IPS-15b (cell line): ENCODE measurements at regions not wholly inside any gene's neighbourhood (a gene's known extent, or its start where the extent isn't known, plus 50 kb on each side); places are given as distances from the start of the nearest gene placed in this dataset.
"Not testable (repeated sequence)": the region's sequence is repeated elsewhere in the genome, so short reads cannot be mapped to it uniquely, and the experiment has no call there.

Source experiments
- H3K27me3 ChIP-seq: one replicate; pipeline ENCODE4 v1.6.1; 2013; ENCODE audit warnings: low read length; ENCODE audit not compliant: control insufficient read depth, insufficient read depth
- H3K36me3 ChIP-seq: one replicate; pipeline ENCODE4 v1.6.1; 2013; ENCODE audit warnings: low read length; ENCODE audit not compliant: control insufficient read depth, insufficient read depth
- H3K4me1 ChIP-seq: one replicate; pipeline ENCODE4 v1.6.1; 2013; ENCODE audit warnings: mild to moderate bottlenecking, low read length; ENCODE audit not compliant: control insufficient read depth, insufficient read depth
- H3K4me3 ChIP-seq: one replicate; pipeline ENCODE4 v1.5.1; 2013; ENCODE audit warnings: low read depth, low read length
- H3K9ac ChIP-seq: one replicate; pipeline ENCODE4 v1.6.1; 2013; ENCODE audit warnings: low read depth, mild to moderate bottlenecking, low read length
- H3K9me3 ChIP-seq: one replicate; pipeline ENCODE4 v1.6.1; 2013; ENCODE audit warnings: mild to moderate bottlenecking, low read length; ENCODE audit not compliant: control insufficient read depth, insufficient read depth

DNA sequence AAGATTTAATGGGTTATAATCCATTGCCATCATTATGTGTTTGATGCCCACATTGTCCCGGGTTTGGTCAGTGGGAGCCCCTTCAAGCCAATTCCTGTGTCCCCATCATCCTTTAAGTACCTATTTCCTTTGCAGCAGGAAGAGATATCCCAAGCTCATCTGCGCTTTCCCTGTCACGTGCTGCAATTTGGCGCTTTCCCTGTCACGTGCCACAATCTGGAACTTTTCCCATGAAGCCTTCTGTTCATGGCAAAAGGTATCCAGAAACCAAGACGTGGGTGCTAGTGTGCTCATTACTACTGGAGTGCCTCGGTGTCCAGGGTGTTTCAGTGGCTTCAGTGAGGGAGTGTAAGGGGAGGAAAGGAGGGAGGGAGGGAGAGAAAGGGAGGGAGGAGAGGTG lies 168.5 kb downstream of the NPIPB11 start:
- H3K36me3 ChIP-seq: no peaks in the 10 kb centered on the region
- no peaks in the 10 kb centered on the region for H3K27me3 ChIP-seq
- H3K9me3 ChIP-seq: no peaks in the 10 kb centered on the region
- no peaks in the 10 kb centered on the region for H3K4me1 ChIP-seq
- no peak overlapping the region for H3K9ac ChIP-seq
- H3K4me3 ChIP-seq: no peak overlapping the region

- not testable (repeated sequence) for H3K4me1 ChIP-seq, H3K27me3 ChIP-seq, H3K36me3 ChIP-seq, H3K9ac ChIP-seq, H3K4me3 ChIP-seq, H3K9me3 ChIP-seq
Observed at GRCh38 chr16:29237495-29237894, 169.0 kb downstream of the NPIPB11 start.

GRCh38 chr16:29237023-29237422 lies 169.5 kb downstream of the NPIPB11 start:
- H3K4me1 ChIP-seq, H3K4me3 ChIP-seq, H3K27me3 ChIP-seq, H3K9ac ChIP-seq, H3K36me3 ChIP-seq, H3K9me3 ChIP-seq: not testable (repeated sequence)

DNA sequence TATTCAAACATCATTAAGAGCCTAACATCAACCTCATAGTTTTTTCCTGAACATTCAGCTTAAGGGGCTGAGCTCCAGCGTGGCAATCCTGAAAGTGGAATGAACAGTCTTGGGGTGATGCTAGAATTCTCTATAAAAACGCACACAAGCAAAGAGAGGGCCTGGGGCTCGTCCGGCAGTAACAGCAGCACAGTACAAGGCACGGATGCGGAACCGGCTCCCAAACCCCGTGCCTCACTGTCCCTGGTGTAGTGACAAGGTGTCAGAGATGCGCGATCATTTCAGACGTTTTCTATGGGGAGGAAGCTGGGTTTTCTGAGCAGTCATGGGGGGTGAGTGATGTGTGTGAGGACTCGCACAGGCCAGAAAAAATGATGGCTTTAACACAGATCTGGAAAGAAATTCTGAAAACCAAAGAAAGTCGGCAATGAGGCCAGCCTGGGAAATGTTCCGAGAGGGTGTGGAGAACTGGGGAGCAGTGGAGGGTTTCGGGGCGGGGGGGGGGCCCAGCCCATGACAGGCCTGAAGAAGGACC lies 170.6 kb downstream of the NPIPB11 start:
- not testable (repeated sequence) for H3K27me3 ChIP-seq, H3K4me3 ChIP-seq, H3K9ac ChIP-seq, H3K9me3 ChIP-seq, H3K36me3 ChIP-seq, H3K4me1 ChIP-seq

GRCh38 chr16:29234536-29235275 lies 171.8 kb downstream of the NPIPB11 start:
- not testable (repeated sequence) for H3K4me1 ChIP-seq, H3K4me3 ChIP-seq, H3K36me3 ChIP-seq, H3K9me3 ChIP-seq, H3K27me3 ChIP-seq, H3K9ac ChIP-seq

GRCh38 chr16:29233705-29234404 lies 172.7 kb downstream of the NPIPB11 start:
- not testable (repeated sequence) for H3K27me3 ChIP-seq, H3K4me3 ChIP-seq, H3K4me1 ChIP-seq, H3K9ac ChIP-seq, H3K9me3 ChIP-seq, H3K36me3 ChIP-seq

DNA sequence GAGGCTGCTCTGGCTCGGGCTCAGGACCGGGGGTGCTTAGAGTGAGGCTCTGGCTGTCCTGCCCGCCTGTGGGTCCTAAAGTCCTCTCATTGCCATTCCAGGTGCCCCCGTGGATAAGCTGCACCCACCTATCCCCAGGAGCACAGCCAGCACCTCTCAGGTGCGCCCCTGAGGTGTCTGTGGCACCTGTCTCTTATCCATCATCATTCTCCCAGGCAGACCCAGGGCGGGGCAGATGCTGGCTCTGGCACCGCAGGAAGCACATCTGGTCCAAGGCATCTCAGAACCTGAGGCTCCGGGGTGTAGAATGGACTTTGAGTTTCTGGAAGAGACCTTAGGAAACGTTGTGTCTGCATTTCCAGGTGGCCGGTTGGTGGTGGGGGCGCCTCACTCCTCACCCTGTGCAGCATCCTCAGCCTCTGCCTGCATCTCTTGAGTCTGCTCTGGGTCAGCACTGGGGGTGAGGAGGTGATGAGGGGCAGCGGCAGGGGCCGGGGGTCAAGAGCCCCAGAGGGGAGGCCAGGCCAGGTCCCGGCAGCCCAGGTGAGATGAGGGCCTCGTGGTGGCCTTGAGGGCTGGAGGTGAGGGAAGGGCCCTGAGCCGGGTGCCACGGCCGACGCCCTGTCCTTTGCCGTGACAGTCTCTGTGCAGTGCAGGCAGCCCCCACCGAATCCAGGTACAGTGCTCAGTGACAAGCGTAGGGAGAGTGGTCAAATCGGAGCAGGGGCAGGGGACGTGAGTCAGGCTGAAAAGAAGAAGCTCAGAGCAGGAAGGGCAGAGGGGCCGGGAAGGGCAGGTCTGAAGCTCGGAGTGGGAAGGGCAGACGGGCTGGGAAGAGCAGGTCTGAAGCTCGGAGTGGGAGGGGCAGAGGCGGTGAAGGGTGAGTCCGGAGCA lies 173.5 kb downstream of the NPIPB11 start:
- Histone ChIP-seq H3K27me3 (no peaks in the 10 kb centered on the region), H3K9ac (no peak overlapping the region), H3K9me3 (no peaks in the 10 kb centered on the region), H3K36me3 (no peaks in the 10 kb centered on the region), H3K4me1 (no peaks in the 10 kb centered on the region), H3K4me3 (no peak overlapping the region)

GRCh38 chr16:29232160-29232705 lies 174.3 kb downstream of the NPIPB11 start:
- H3K27me3 ChIP-seq, H3K4me1 ChIP-seq, H3K36me3 ChIP-seq, H3K9ac ChIP-seq, H3K4me3 ChIP-seq, H3K9me3 ChIP-seq: not testable (repeated sequence)

DNA sequence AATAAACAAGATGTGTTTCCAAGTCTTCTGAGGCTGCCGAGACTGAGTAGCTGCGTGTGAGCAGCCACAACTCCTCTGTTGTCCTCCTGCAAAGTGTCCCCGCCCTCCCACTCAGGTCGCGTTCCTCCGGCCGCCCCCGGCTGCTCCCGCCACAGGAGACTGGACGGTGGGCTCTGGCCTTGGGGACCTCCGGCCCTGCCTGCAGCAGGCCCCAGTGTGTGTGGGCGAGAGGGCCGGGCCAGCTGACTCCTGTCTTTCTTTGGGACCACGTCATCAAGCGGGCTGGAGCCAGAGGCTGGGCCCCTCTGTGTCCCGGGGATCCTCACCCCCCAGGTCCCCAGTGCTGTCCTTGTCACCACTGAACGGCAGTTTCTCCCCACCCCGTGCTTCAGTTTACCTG lies 175.3 kb downstream of the NPIPB11 start:
- Histone ChIP-seq H3K36me3 (no peaks in the 10 kb centered on the region), H3K4me1 (no peaks in the 10 kb centered on the region), H3K9ac (no peak overlapping the region), H3K4me3 (no peak overlapping the region), H3K9me3 (no peaks in the 10 kb centered on the region), H3K27me3 (no peaks in the 10 kb centered on the region)

DNA sequence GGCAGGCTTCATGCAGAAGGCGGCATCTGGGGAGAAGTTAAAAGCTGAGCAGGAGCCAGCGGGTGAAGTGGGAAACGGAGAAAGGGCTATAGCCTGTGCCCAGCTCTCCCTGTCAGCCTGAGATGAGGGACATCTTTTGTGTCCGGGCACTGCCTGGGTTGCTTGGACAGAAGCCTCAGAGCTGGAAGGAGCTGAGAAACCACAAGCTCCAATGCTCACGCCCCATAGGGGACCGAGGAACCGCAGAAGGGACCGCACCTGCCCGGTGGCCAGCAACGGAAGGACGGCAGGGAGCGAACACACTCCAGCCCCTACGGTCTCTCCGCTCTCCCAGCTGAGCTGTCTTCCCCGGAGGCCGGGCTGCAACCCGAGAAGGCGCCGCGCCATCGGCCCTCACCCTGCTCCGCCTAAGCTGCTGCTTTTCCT lies 175.8 kb downstream of the NPIPB11 start:
- Histone ChIP-seq H3K4me1 (no peaks in the 10 kb centered on the region), H3K9ac (no peak overlapping the region), H3K27me3 (no peaks in the 10 kb centered on the region), H3K4me3 (no peak overlapping the region), H3K9me3 (no peaks in the 10 kb centered on the region), H3K36me3 (no peaks in the 10 kb centered on the region)

GRCh38 chr16:29230006-29230668 lies 176.4 kb downstream of the NPIPB11 start:
- not testable (repeated sequence) for H3K4me1 ChIP-seq, H3K9me3 ChIP-seq, H3K36me3 ChIP-seq, H3K9ac ChIP-seq, H3K4me3 ChIP-seq, H3K27me3 ChIP-seq
